Upper lobe of right lung (tissue), 1 donor: ENCODE measurements at regions not wholly inside any gene's neighbourhood (a gene's known extent, or its start where the extent isn't known, plus 50 kb on each side); places are given as distances from the start of the nearest gene placed in this dataset.

Experiments used
- ATAC-seq: fragments of 200-7000 bp; cut with Tn5 transposase; one replicate; pipeline ENCODE4 v1.9.1; 2020; ENCODE audit warnings: mild to moderate bottlenecking, moderate library complexity
- DNase-seq: peaks from one replicate; pipeline ENCODE4 v3.0.0-alpha.2; 2020
- H3K27ac ChIP-seq: fragments of 200-600 bp; one replicate; pipeline ENCODE4 v1.8.0; 2022
- H3K27me3 ChIP-seq: fragments of 200-600 bp; one replicate; pipeline ENCODE4 v1.8.0; 2022; ENCODE audit warnings: mild to moderate bottlenecking
- H3K36me3 ChIP-seq: fragments of 200-600 bp; one replicate; pipeline ENCODE4 v1.8.0; 2022
- H3K4me1 ChIP-seq: fragments of 200-600 bp; one replicate; pipeline ENCODE4 v1.8.0; 2022
- H3K4me3 ChIP-seq: fragments of 200-600 bp; one replicate; pipeline ENCODE4 v1.8.0; 2022; ENCODE audit warnings: mild to moderate bottlenecking
- H3K9me3 ChIP-seq: fragments of 200-600 bp; one replicate; pipeline ENCODE4 v1.8.0; 2022
- intact Hi-C: fragments of 100-400 bp; cut with DNase I; formaldehyde crosslinking; loops from one replicate; pipeline ENCODE4 v1.11.0; 2022
- TF ChIP-seq, protein P1 (sequence below): fragments of 200-600 bp; IDR thresholded peaks from one replicate; pipeline ENCODE4 v1.8.0; 2022; ENCODE audit warnings: antibody characterized with exemption
- donor health status: DM: no; HTN: yes; CAD: no; lungs with severe emphysema.

DNA sequence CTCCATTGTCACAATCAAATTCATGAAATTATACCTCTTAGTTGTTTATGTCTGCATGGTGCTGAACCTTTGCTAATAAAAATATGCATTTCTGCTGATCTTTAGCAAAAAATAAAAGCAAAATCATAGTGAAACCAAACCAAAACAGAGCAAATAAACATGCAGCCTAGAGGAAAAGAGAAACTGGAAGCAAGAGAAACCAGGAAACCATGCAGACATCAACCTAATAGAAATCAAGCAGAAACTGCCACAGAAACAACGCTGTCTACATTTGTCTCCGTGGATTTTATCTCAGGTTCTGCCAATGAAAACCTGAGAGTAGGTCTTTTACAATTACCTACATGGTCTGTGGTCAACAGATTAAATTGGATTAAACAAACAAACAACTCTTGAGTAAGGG is 173.7 kb downstream of the SYT10 start:
- Histone ChIP-seq H3K36me3 (no peaks in the 10 kb centered on the region), H3K9me3 (no peaks in the 10 kb centered on the region), H3K4me3 (no peak overlapping the region), H3K27ac (no peak overlapping the region), H3K4me1 (no peaks in the 10 kb centered on the region), H3K27me3 (no peaks in the 10 kb centered on the region)
- DNase-seq (no peak), ATAC-seq (no peak)
- intact Hi-C loops: no loop called here
- TF ChIP-seq, protein P1, sequence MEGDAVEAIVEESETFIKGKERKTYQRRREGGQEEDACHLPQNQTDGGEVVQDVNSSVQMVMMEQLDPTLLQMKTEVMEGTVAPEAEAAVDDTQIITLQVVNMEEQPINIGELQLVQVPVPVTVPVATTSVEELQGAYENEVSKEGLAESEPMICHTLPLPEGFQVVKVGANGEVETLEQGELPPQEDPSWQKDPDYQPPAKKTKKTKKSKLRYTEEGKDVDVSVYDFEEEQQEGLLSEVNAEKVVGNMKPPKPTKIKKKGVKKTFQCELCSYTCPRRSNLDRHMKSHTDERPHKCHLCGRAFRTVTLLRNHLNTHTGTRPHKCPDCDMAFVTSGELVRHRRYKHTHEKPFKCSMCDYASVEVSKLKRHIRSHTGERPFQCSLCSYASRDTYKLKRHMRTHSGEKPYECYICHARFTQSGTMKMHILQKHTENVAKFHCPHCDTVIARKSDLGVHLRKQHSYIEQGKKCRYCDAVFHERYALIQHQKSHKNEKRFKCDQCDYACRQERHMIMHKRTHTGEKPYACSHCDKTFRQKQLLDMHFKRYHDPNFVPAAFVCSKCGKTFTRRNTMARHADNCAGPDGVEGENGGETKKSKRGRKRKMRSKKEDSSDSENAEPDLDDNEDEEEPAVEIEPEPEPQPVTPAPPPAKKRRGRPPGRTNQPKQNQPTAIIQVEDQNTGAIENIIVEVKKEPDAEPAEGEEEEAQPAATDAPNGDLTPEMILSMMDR: no peak

DNA sequence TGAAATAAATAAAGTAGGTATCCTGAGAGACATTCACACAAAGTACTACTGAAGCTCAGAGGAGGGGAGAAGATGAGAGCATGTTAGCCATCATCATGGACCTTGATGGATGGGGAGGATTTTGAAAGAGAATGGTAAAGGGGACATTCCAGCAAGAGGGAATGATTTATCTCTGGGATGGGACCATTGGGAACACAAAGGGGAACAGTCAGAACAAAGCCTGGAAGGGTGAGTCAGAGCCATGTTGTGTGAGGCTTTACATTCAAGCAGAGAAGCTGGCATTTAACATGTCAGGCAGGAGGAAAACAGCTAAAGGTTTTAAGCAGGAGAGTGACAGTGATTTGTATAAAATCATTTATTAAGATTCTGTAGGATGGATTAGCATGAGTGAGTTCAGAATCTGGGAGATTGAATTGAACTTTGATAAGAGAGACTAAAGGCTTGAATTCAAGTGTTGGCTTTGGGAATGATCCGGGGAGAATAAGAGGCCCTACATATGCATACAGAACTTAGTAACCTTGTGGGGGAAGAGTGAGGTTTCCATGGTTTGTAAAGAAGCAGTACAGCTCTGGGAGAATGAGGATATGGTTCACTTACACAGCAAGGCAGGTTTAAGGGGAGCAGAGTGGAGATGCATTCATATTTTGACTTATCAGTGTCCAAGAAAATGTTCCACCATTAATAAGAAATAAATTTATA is 174.4 kb downstream of the SYT10 start:
- no peaks in the 10 kb centered on the region for H3K9me3 ChIP-seq
- H3K27me3 ChIP-seq: no peaks in the 10 kb centered on the region
- H3K4me3 ChIP-seq: no peak overlapping the region
- no peaks in the 10 kb centered on the region for H3K4me1 ChIP-seq
- intact Hi-C loops: no loop called here
- no peaks in the 10 kb centered on the region for H3K36me3 ChIP-seq
- DNase-seq (no peak), ATAC-seq (no peak)
- TF ChIP-seq, protein P1: no peak
- H3K27ac ChIP-seq: no peak overlapping the region

DNA sequence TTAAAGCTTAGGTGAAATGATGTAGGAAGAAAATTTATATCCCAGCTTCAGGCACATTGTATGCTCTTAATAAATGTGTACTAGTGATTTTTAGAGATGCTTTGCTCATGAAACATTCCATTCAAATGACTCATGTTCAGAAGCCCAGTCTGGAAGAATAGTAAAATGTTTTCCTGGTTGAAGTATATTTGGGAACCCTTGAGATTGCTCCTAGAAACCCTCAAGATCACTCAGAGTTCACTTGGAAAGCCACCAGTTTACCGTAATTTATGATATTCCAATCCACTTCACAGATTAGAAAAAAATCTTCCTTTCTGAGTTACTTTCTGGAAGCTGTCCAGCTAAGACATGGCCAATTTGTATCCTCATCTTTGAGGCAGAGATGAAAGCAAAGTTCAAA is 186.4 kb downstream of the SYT10 start:
- ATAC-seq (peak; percentile 66), DNase-seq (no peak)
- no peak overlapping the region for H3K27ac ChIP-seq
- intact Hi-C loops: no loop called here
- H3K4me3 ChIP-seq: no peak overlapping the region
- H3K4me1 ChIP-seq: no peaks in the 10 kb centered on the region
- TF ChIP-seq, protein P1: no peak
- no peaks in the 10 kb centered on the region for H3K27me3 ChIP-seq
- no peaks in the 10 kb centered on the region for H3K9me3 ChIP-seq
- no peaks in the 10 kb centered on the region for H3K36me3 ChIP-seq

DNA sequence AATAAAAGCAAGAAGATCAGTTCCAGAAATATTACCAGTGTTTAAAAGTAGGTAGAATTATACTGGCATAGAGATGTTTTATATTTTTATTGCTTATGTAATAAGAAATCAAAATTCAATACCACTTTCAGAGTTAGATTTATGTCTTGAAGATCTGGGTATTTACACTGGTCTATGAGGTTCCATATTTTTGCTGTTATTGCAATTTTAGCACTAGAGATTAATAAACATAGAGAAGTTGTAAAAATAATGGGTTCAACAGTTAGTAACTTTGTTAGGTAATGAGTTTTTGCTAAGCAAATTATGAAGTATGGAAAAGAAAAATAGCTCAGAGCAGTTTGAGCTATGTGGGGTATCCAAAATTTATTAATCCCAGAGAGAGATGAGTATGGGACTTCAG is 188.1 kb downstream of the SYT10 start:
- DNase-seq (no peak), ATAC-seq (no peak)
- Histone ChIP-seq H3K27me3 (no peaks in the 10 kb centered on the region), H3K27ac (no peak overlapping the region), H3K36me3 (no peaks in the 10 kb centered on the region), H3K4me3 (no peak overlapping the region), H3K9me3 (no peaks in the 10 kb centered on the region), H3K4me1 (no peaks in the 10 kb centered on the region)
- intact Hi-C loops: no loop called here
- TF ChIP-seq, protein P1: no peak

DNA sequence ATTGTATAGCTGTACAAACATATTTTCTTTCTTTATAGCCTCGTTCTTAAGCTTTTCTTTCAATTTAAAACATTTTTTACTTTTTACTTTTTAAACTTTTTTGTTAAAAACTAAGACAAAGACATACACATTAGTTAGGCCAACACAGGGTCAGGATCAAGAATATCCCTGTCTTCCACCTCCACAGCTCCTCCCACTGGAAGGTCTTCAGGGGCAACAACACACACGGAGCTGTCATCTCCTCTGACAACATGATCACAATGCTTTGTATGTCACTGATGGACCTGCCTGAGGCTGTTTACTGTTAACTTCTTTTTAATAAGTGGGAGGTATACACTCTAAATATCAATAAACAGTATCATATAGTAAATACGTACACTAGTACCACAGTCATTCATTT is 191.3 kb downstream of the SYT10 start:
- Histone ChIP-seq H3K27me3 (no peaks in the 10 kb centered on the region), H3K4me3 (no peak overlapping the region), H3K4me1 (no peaks in the 10 kb centered on the region), H3K36me3 (no peaks in the 10 kb centered on the region), H3K27ac (no peak overlapping the region), H3K9me3 (no peaks in the 10 kb centered on the region)
- no peak for ATAC-seq
- intact Hi-C loops: no loop called here
- DNase-seq: no peak
- TF ChIP-seq, protein P1: no peak

DNA sequence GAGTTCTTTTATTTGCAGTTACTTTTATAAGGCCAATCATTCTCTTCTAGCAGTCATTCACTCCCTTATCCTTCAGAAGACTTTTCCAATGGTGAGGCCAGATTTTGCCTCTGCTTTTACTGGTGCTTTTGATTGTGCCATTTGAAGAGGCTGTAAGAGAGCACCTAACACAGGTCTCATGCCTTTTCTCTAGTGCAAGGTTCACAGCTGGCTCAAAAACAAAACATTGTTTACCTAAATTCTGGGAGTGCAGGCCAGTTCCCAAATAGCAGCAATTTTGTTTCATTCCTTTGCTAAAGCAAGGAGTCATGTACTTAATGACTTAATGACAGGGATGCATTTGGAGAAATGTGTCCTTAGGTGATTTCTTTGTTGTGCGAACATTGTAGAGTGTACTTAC is 192.0 kb downstream of the SYT10 start:
- no peaks in the 10 kb centered on the region for H3K4me1 ChIP-seq
- no peak overlapping the region for H3K27ac ChIP-seq
- no peaks in the 10 kb centered on the region for H3K27me3 ChIP-seq
- H3K36me3 ChIP-seq: no peaks in the 10 kb centered on the region
- no peak for DNase-seq
- ATAC-seq: peak; percentile 56
- intact Hi-C loops: no loop called here
- no peaks in the 10 kb centered on the region for H3K9me3 ChIP-seq
- H3K4me3 ChIP-seq: no peak overlapping the region
- TF ChIP-seq, protein P1: no peak
